Nephron progenitor cell (in vitro differentiated cells): ENCODE measurements at regions not wholly inside any gene's neighbourhood (a gene's known extent, or its start where the extent isn't known, plus 50 kb on each side); places are given as distances from the start of the nearest gene placed in this dataset.

Experiments
- DNase-seq: peaks from one replicate; pipeline ENCODE4 v3.0.0; 2021
- H3K27ac Mint-ChIP-seq: 2 replicates; pipeline ENCODE4 v1.8.0; 2021; ENCODE audit warnings: mild to moderate bottlenecking, moderate library complexity, mixed read lengths
- H3K27me3 Mint-ChIP-seq: 2 replicates; pipeline ENCODE4 v1.8.0; 2021; ENCODE audit warnings: mild to moderate bottlenecking, low read depth, mixed read lengths; ENCODE audit not compliant: poor library complexity
- H3K36me3 Mint-ChIP-seq: 2 replicates; pipeline ENCODE4 v1.8.0; 2021; ENCODE audit warnings: low read depth, mixed read lengths
- H3K4me1 Mint-ChIP-seq: 2 replicates; pipeline ENCODE4 v1.8.0; 2021; ENCODE audit warnings: mixed read lengths
- H3K4me3 Mint-ChIP-seq: 2 replicates; pipeline ENCODE4 v1.8.0; 2021; ENCODE audit warnings: mild to moderate bottlenecking, moderate library complexity, mixed read lengths
- H3K9me3 Mint-ChIP-seq: 2 replicates; pipeline ENCODE4 v1.8.0; 2021; ENCODE audit warnings: mild to moderate bottlenecking, moderate library complexity, mixed read lengths
- TF ChIP-seq, protein P1 (sequence below): fragments of 200-600 bp; sonication (generic); IDR thresholded peaks from 2 replicates; pipeline ENCODE4 v1.5.0; 2021; ENCODE audit warnings: antibody characterized with exemption

- H3K4me3 Mint-ChIP-seq, result no peak overlapping the region
- DNase-seq, result no peak
- peaks cover 96% of the 10 kb centered on the region for H3K9me3 Mint-ChIP-seq
Observed at GRCh38 chr19:23461120-23461519, 65.8 kb upstream of the ZNF91 start.

GRCh38 chr19:23460656-23461055 lies 65.4 kb upstream of the ZNF91 start:
- Mint-ChIP-seq H3K27ac (no peak overlapping the region), H3K4me1 (no peaks in the 10 kb centered on the region), H3K36me3 (no peaks in the 10 kb centered on the region), H3K27me3 (peaks cover 2% of the 10 kb centered on the region), H3K9me3 (peaks cover 96% of the 10 kb centered on the region), H3K4me3 (no peak overlapping the region)
- TF ChIP-seq, protein P1, sequence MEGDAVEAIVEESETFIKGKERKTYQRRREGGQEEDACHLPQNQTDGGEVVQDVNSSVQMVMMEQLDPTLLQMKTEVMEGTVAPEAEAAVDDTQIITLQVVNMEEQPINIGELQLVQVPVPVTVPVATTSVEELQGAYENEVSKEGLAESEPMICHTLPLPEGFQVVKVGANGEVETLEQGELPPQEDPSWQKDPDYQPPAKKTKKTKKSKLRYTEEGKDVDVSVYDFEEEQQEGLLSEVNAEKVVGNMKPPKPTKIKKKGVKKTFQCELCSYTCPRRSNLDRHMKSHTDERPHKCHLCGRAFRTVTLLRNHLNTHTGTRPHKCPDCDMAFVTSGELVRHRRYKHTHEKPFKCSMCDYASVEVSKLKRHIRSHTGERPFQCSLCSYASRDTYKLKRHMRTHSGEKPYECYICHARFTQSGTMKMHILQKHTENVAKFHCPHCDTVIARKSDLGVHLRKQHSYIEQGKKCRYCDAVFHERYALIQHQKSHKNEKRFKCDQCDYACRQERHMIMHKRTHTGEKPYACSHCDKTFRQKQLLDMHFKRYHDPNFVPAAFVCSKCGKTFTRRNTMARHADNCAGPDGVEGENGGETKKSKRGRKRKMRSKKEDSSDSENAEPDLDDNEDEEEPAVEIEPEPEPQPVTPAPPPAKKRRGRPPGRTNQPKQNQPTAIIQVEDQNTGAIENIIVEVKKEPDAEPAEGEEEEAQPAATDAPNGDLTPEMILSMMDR, result no peak
- DNase-seq, result no peak

More at GRCh38 chr19:23461120-23461519, 65.8 kb upstream of the ZNF91 start:
- TF ChIP-seq, protein P1, result no peak
- Mint-ChIP-seq H3K36me3 (no peaks in the 10 kb centered on the region), H3K4me1 (no peaks in the 10 kb centered on the region), H3K27me3 (no peaks in the 10 kb centered on the region), H3K27ac (no peak overlapping the region)
